ENCODE measurements at regions not wholly inside any gene's neighbourhood (a gene's known extent, or its start where the extent isn't known, plus 50 kb on each side); places are given as distances from the start of the nearest gene placed in this dataset.

DNA sequence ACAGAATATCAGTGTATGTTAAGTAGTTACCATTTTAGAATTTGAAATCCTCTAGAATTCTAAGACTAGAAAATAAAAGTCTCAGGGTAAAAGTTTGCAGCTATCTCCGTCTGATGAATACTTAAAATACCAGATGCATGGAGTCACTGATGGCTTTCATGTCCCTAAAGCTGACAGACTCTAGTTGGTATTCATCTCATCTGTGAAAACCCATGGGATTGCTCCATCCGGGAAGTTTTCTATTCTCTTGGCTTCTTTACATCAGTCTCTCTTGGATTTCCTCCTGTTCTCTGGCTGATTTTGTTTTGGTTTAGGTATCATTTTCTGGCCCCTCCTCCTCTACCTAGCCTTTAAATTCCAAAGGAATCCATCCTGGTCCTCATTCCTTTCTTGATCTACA lies 465.6 kb upstream of the POU3F3 start:
- TF ChIP-seq, protein P1, sequence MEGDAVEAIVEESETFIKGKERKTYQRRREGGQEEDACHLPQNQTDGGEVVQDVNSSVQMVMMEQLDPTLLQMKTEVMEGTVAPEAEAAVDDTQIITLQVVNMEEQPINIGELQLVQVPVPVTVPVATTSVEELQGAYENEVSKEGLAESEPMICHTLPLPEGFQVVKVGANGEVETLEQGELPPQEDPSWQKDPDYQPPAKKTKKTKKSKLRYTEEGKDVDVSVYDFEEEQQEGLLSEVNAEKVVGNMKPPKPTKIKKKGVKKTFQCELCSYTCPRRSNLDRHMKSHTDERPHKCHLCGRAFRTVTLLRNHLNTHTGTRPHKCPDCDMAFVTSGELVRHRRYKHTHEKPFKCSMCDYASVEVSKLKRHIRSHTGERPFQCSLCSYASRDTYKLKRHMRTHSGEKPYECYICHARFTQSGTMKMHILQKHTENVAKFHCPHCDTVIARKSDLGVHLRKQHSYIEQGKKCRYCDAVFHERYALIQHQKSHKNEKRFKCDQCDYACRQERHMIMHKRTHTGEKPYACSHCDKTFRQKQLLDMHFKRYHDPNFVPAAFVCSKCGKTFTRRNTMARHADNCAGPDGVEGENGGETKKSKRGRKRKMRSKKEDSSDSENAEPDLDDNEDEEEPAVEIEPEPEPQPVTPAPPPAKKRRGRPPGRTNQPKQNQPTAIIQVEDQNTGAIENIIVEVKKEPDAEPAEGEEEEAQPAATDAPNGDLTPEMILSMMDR (conservative IDR thresholded peaks at IDR 0.05; ENCODE audit: low read depth in 2 of 2): no peak
- TF ChIP-seq EZH2 (IDR thresholded peaks at IDR 0.05; ENCODE audit: low read depth, unreplicated experiment): no peak
- TF ChIP-seq CREB1 (CRISPR knock-in tag; IDR thresholded peaks at IDR 0.05; ENCODE audit: low read depth): no peak
- no peak for TF ChIP-seq POLR2AphosphoS5 (IDR thresholded peaks at IDR 0.05; ENCODE audit: low read depth)
- TF ChIP-seq, protein P2, sequence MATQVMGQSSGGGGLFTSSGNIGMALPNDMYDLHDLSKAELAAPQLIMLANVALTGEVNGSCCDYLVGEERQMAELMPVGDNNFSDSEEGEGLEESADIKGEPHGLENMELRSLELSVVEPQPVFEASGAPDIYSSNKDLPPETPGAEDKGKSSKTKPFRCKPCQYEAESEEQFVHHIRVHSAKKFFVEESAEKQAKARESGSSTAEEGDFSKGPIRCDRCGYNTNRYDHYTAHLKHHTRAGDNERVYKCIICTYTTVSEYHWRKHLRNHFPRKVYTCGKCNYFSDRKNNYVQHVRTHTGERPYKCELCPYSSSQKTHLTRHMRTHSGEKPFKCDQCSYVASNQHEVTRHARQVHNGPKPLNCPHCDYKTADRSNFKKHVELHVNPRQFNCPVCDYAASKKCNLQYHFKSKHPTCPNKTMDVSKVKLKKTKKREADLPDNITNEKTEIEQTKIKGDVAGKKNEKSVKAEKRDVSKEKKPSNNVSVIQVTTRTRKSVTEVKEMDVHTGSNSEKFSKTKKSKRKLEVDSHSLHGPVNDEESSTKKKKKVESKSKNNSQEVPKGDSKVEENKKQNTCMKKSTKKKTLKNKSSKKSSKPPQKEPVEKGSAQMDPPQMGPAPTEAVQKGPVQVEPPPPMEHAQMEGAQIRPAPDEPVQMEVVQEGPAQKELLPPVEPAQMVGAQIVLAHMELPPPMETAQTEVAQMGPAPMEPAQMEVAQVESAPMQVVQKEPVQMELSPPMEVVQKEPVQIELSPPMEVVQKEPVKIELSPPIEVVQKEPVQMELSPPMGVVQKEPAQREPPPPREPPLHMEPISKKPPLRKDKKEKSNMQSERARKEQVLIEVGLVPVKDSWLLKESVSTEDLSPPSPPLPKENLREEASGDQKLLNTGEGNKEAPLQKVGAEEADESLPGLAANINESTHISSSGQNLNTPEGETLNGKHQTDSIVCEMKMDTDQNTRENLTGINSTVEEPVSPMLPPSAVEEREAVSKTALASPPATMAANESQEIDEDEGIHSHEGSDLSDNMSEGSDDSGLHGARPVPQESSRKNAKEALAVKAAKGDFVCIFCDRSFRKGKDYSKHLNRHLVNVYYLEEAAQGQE (IDR thresholded peaks at IDR 0.05; ENCODE audit: unreplicated experiment): no peak
- TF ChIP-seq, protein P3, sequence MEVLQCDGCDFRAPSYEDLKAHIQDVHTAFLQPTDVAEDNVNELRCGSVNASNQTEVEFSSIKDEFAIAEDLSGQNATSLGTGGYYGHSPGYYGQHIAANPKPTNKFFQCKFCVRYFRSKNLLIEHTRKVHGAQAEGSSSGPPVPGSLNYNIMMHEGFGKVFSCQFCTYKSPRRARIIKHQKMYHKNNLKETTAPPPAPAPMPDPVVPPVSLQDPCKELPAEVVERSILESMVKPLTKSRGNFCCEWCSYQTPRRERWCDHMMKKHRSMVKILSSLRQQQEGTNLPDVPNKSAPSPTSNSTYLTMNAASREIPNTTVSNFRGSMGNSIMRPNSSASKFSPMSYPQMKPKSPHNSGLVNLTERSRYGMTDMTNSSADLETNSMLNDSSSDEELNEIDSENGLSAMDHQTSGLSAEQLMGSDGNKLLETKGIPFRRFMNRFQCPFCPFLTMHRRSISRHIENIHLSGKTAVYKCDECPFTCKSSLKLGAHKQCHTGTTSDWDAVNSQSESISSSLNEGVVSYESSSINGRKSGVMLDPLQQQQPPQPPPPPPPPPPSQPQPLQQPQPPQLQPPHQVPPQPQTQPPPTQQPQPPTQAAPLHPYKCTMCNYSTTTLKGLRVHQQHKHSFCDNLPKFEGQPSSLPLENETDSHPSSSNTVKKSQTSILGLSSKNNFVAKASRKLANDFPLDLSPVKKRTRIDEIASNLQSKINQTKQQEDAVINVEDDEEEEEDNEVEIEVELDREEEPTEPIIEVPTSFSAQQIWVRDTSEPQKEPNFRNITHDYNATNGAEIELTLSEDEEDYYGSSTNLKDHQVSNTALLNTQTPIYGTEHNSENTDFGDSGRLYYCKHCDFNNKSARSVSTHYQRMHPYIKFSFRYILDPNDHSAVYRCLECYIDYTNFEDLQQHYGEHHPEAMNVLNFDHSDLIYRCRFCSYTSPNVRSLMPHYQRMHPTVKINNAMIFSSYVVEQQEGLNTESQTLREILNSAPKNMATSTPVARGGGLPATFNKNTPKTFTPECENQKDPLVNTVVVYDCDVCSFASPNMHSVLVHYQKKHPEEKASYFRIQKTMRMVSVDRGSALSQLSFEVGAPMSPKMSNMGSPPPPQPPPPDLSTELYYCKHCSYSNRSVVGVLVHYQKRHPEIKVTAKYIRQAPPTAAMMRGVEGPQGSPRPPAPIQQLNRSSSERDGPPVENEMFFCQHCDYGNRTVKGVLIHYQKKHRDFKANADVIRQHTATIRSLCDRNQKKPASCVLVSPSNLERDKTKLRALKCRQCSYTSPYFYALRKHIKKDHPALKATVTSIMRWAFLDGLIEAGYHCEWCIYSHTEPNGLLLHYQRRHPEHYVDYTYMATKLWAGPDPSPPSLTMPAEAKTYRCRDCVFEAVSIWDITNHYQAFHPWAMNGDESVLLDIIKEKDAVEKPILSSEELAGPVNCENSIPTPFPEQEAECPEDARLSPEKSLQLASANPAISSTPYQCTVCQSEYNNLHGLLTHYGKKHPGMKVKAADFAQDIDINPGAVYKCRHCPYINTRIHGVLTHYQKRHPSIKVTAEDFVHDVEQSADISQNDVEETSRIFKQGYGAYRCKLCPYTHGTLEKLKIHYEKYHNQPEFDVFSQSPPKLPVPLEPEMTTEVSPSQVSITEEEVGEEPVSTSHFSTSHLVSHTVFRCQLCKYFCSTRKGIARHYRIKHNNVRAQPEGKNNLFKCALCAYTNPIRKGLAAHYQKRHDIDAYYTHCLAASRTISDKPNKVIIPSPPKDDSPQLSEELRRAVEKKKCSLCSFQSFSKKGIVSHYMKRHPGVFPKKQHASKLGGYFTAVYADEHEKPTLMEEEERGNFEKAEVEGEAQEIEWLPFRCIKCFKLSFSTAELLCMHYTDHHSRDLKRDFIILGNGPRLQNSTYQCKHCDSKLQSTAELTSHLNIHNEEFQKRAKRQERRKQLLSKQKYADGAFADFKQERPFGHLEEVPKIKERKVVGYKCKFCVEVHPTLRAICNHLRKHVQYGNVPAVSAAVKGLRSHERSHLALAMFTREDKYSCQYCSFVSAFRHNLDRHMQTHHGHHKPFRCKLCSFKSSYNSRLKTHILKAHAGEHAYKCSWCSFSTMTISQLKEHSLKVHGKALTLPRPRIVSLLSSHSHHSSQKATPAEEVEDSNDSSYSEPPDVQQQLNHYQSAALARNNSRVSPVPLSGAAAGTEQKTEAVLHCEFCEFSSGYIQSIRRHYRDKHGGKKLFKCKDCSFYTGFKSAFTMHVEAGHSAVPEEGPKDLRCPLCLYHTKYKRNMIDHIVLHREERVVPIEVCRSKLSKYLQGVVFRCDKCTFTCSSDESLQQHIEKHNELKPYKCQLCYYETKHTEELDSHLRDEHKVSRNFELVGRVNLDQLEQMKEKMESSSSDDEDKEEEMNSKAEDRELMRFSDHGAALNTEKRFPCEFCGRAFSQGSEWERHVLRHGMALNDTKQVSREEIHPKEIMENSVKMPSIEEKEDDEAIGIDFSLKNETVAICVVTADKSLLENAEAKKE (CRISPR knock-in tag; IDR thresholded peaks at IDR 0.05): no peak
